GM12878 (cell line): ENCODE measurements at regions not wholly inside any gene's neighbourhood (a gene's known extent, or its start where the extent isn't known, plus 50 kb on each side); places are given as distances from the start of the nearest gene placed in this dataset.

ENCODE experiments used
- ASH2L ChIP-seq: fragments of 300-600, 200-600 bp; sonication (generic); IDR thresholded peaks from 2 replicates; pipeline ENCODE4 v1.6.1; 2017; ENCODE audit warnings: low read depth, mild to moderate bottlenecking, borderline replicate concordance
- BCL11A ChIP-seq: IDR thresholded peaks from 2 replicates; pipeline ENCODE4 v1.6.1; 2011; ENCODE audit warnings: low read depth, low read length
- CHD1 ChIP-seq: IDR thresholded peaks from 2 replicates; pipeline ENCODE4 v1.6.1; 2012; ENCODE audit warnings: low read depth, low read length, improper control_type of control experiment
- CHD4 ChIP-seq: fragments of 200-600 bp; sonication (generic); IDR thresholded peaks from 2 replicates; pipeline ENCODE4 v1.6.1; 2016; ENCODE audit warnings: mild to moderate bottlenecking
- EED ChIP-seq: sonication (generic); IDR thresholded peaks from 2 replicates; pipeline ENCODE4 v1.6.1; 2016; ENCODE audit warnings: antibody characterized with exemption, low read depth
- EP300 ChIP-seq, 2 experiments: fragments of 150-350 bp in 1 of 2; IDR thresholded peaks; 2 replicates each; pipeline ENCODE4 v1.6.1; 2011 to 2012; ENCODE audit warnings: low read depth in 2 of 2, low read length in 2 of 2, borderline replicate concordance in 1 of 2, improper control_type of control experiment in 1 of 2, inconsistent platforms in 1 of 2; ENCODE audit not compliant: control insufficient read depth in 1 of 2
- FOXM1 ChIP-seq: IDR thresholded peaks from 2 replicates; pipeline ENCODE4 v1.6.1; 2012; ENCODE audit warnings: low read depth, mild to moderate bottlenecking, inconsistent platforms, low read length, moderate library complexity
- IKZF1 ChIP-seq: fragments of 450-650 bp; conservative IDR thresholded peaks from 2 replicates; pipeline ENCODE4 v1.6.1; 2017; ENCODE audit warnings: antibody characterized with exemption, mild to moderate bottlenecking
- IRF4 ChIP-seq: IDR thresholded peaks from 2 replicates; pipeline ENCODE4 v1.6.1; 2011; ENCODE audit warnings: low read depth, low read length
- KAT2A ChIP-seq: conservative IDR thresholded peaks from 2 replicates; pipeline ENCODE4 v1.6.1; 2011; ENCODE audit warnings: low read depth, low read length; ENCODE audit not compliant: control insufficient read depth
- MEF2B ChIP-seq: fragments of 450-650 bp; IDR thresholded peaks from 2 replicates; pipeline ENCODE4 v1.6.1; 2018; ENCODE audit warnings: mild to moderate bottlenecking, moderate library complexity; ENCODE audit not compliant: partially characterized antibody, poor library complexity, severe bottlenecking
- MTA2 ChIP-seq: fragments of 450-650 bp; IDR thresholded peaks from 2 replicates; pipeline ENCODE4 v1.6.1; 2016; ENCODE audit warnings: low read depth, mild to moderate bottlenecking, moderate library complexity
- MTA3 ChIP-seq: IDR thresholded peaks from 2 replicates; pipeline ENCODE4 v1.6.1; 2012; ENCODE audit warnings: low read length, inconsistent platforms, borderline replicate concordance
- NBN ChIP-seq: fragments of 450-650 bp; IDR thresholded peaks from 2 replicates; pipeline ENCODE4 v1.6.1; 2016
- NKRF ChIP-seq: fragments of 450-650 bp; conservative IDR thresholded peaks from 2 replicates; pipeline ENCODE4 v1.6.1; 2017; ENCODE audit warnings: mild to moderate bottlenecking, moderate library complexity
- NR2C2 ChIP-seq: IDR thresholded peaks from 2 replicates; pipeline ENCODE4 v1.6.1; 2011; ENCODE audit warnings: borderline replicate concordance, low read depth; ENCODE audit not compliant: control insufficient read depth, insufficient read length
- NR2F1 ChIP-seq: fragments of 450-650 bp; conservative IDR thresholded peaks from 2 replicates; pipeline ENCODE4 v1.6.1; 2017; ENCODE audit warnings: mild to moderate bottlenecking
- PAX5 ChIP-seq: IDR thresholded peaks from 2 replicates; pipeline ENCODE4 v1.6.1; 2011; ENCODE audit warnings: low read depth, low read length, borderline replicate concordance
- POLR2A ChIP-seq: IDR thresholded peaks from 2 replicates; pipeline ENCODE4 v1.6.1; 2011; ENCODE audit warnings: low read depth, mild to moderate bottlenecking, low read length
- POLR2AphosphoS2 ChIP-seq: IDR thresholded peaks from 2 replicates; pipeline ENCODE4 v1.6.1; 2011; ENCODE audit warnings: low read depth, mild to moderate bottlenecking, low read length, improper control_type of control experiment, moderate library complexity
- SMAD5 ChIP-seq: IDR thresholded peaks from 2 replicates; pipeline ENCODE4 v1.6.1; 2016; ENCODE audit warnings: antibody characterized with exemption, low read depth
- SPI1 ChIP-seq: IDR thresholded peaks from 2 replicates; pipeline ENCODE4 v1.6.1; 2011; ENCODE audit warnings: low read depth, mild to moderate bottlenecking, low read length, moderate library complexity, borderline replicate concordance; ENCODE audit not compliant: insufficient read depth
- SREBF2 ChIP-seq: IDR thresholded peaks from 2 replicates; pipeline ENCODE4 v1.6.1; 2012; ENCODE audit warnings: mild to moderate bottlenecking, low read length
- STAT3 ChIP-seq: IDR thresholded peaks from 2 replicates; pipeline ENCODE4 v1.6.1; 2011; ENCODE audit warnings: low read depth, low read length, improper control_type of control experiment
- TCF3 ChIP-seq: IDR thresholded peaks from 2 replicates; pipeline ENCODE4 v1.6.1; 2012; ENCODE audit warnings: low read depth, mild to moderate bottlenecking, low read length, borderline replicate concordance; ENCODE audit not compliant: insufficient read depth
- ZBTB4 ChIP-seq: fragments of 450-650 bp; formaldehyde crosslinking; IDR thresholded peaks from 2 replicates; pipeline ENCODE4 v1.4.0; 2022; ENCODE audit warnings: mild to moderate bottlenecking, moderate library complexity
- ZNF384 ChIP-seq: IDR thresholded peaks from 2 replicates; pipeline ENCODE4 v1.6.1; 2012; ENCODE audit warnings: low read depth, mild to moderate bottlenecking, low read length, improper control_type of control experiment, borderline replicate concordance

GRCh38 chr15:69666921-69667811, 214.5 kb downstream of the RPLP1 start (continued):
- TF ChIP-seq IKZF1 = peak; percentile 91
- TF ChIP-seq NKRF = no peak
- TF ChIP-seq IRF4 = peak; percentile 76; the same call in 1 of the 2 replicates
- no peak for TF ChIP-seq NR2F1
- TF ChIP-seq TCF3 = peak; percentile 47; the same call in 1 of the 2 replicates
- peak; percentile 7; the same call in 1 of the 2 replicates for TF ChIP-seq PAX5
- TF ChIP-seq MEF2B = peak; percentile 92
- TF ChIP-seq SREBF2 = no peak
- TF ChIP-seq MTA3 = peak; percentile 88; the same call in 1 of the 2 replicates
- TF ChIP-seq KAT2A = no peak
- TF ChIP-seq CHD1 = no peak
- TF ChIP-seq EED = peak; percentile 93; the same call in 1 of the 2 replicates
- TF ChIP-seq SPI1 = peak; percentile 99
- no peak for TF ChIP-seq ZBTB4 (CRISPR knock-in tag)
- TF ChIP-seq CHD4 = no peak
- TF ChIP-seq NBN = 0 out of 2 replicates have a peak, but pooled peaks have one; percentile 13
- TF ChIP-seq POLR2AphosphoS2 = no peak
- peak; percentile 74 for TF ChIP-seq MTA2
- peak; percentile 32; the same call in 1 of the 2 replicates for TF ChIP-seq BCL11A
- no peak for TF ChIP-seq NR2C2
- TF ChIP-seq SMAD5 = no peak
- no peak for TF ChIP-seq POLR2A
- TF ChIP-seq ZNF384 = no peak
- no peak for TF ChIP-seq STAT3
- TF ChIP-seq FOXM1 = 0 out of 2 replicates have a peak, but pooled peaks have one; percentile 22
- TF ChIP-seq ASH2L = no peak
- TF ChIP-seq EP300 (IDR thresholded peaks at IDR 0.05; ENCODE audit: borderline replicate concordance in 1 of 2, control insufficient read depth in 1 of 2, low read depth in 2 of 2, low read length in 2 of 2) = peak; percentile 44 to 70; a peak in 2 of 4 replicates
